ENCODE measurements at regions not wholly inside any gene's neighbourhood (a gene's known extent, or its start where the extent isn't known, plus 50 kb on each side); places are given as distances from the start of the nearest gene placed in this dataset.
"Not testable (repeated sequence)": the region's sequence is repeated elsewhere in the genome, so short reads cannot be mapped to it uniquely, and the experiment has no call there.

- ATAC-seq (no peak), DNase-seq (ENCODE audit: low spot score in 2 of 2) (no peak)
- Mint-ChIP-seq H3K4me3 (no peak overlapping the region), H3K4me1 (no peaks in the 10 kb centered on the region), H3K36me3 (no peaks in the 10 kb centered on the region), H3K27ac (no peak overlapping the region), H3K9me3 (no peaks in the 10 kb centered on the region)
Measured at GRCh38 chrX:122270809-122271494, 913.1 kb upstream of the GRIA3 start.

DNA sequence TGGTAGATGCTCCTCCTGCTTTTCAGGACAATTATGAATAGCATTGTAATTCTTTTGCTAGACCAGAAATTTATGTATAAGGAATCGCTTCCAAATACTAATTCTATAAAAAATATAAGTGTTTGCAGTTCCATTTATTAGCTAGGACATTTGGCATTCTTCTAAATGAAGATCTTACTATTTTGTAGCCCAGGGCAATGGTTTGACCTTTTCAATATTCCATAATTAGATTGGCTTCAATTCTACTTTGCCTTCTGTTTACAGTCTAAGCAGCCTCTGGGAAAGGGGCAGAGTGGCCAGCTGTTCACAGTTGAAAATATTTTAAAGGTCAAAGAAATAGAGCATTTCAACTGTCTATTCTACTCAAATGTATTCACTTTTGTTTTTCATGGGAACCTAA, 912.1 kb upstream of the GRIA3 start:
- ATAC-seq: no peak
- no peak overlapping the region for H3K4me3 Mint-ChIP-seq
- no peaks in the 10 kb centered on the region for H3K9me3 Mint-ChIP-seq
- no peak overlapping the region for H3K27ac Mint-ChIP-seq
- H3K4me1 Mint-ChIP-seq: no peaks in the 10 kb centered on the region
- H3K36me3 Mint-ChIP-seq: no peaks in the 10 kb centered on the region
- DNase-seq (ENCODE audit: low spot score in 2 of 2): no peak

- DNase-seq (ENCODE audit: low spot score in 2 of 2) (no peak), ATAC-seq (no peak)
- H3K4me1 Mint-ChIP-seq: no peaks in the 10 kb centered on the region
- peaks cover 3% of the 10 kb centered on the region for H3K9me3 Mint-ChIP-seq
- no peaks in the 10 kb centered on the region for H3K36me3 Mint-ChIP-seq
- no peak overlapping the region for H3K4me3 Mint-ChIP-seq
- no peak overlapping the region for H3K27ac Mint-ChIP-seq
Measured at GRCh38 chrX:122279746-122280145, 904.3 kb upstream of the GRIA3 start.

DNA sequence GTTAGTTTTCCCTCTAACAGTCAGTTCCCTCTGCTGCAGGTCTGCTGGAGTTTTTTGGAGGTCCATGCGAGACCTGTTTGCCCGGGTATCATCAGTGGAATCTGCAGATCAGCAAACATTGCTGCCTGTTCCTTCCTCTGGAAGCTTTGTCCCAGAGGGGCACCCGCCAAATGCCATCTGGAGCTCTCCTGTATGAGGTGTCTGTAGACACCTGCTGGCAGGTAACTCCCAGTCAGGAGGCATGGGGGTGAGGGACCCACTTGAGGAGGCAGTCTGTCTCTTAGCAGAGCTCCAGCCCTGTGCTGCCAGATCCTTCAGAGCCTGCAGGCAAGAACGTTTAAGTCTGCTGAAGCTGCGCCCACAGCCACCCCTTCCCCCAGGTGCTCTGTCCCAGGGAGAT, 884.3 kb upstream of the GRIA3 start:
- H3K9me3 Mint-ChIP-seq; DNase-seq (ENCODE audit: low spot score in 2 of 2); H3K4me1 Mint-ChIP-seq; H3K4me3 Mint-ChIP-seq; H3K27ac Mint-ChIP-seq; ATAC-seq; H3K36me3 Mint-ChIP-seq: not testable (repeated sequence)

DNA sequence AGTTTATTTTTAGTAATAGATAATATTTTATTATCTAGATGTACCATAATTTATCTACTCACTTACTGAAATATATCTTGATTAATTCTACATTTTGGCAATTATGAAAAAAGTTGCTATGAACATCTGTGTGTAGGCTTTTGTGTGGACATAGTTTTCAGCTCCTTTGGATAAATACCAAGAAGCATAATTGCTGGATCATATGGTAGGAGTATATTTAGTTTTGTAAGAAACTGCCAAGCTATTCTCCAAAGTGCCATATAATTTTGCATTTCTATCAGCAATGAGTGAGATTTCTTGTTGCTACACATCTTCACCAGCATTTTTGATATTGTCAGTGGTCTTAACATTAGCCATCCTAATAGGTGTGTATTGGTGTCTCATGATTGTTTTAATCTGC, 882.6 kb upstream of the GRIA3 start:
- no peaks in the 10 kb centered on the region for H3K4me1 Mint-ChIP-seq
- ATAC-seq (no peak), DNase-seq (ENCODE audit: low spot score in 2 of 2) (no peak)
- H3K9me3 Mint-ChIP-seq: peaks cover 4% of the 10 kb centered on the region
- no peak overlapping the region for H3K27ac Mint-ChIP-seq
- H3K36me3 Mint-ChIP-seq: no peaks in the 10 kb centered on the region
- no peak overlapping the region for H3K4me3 Mint-ChIP-seq

DNA sequence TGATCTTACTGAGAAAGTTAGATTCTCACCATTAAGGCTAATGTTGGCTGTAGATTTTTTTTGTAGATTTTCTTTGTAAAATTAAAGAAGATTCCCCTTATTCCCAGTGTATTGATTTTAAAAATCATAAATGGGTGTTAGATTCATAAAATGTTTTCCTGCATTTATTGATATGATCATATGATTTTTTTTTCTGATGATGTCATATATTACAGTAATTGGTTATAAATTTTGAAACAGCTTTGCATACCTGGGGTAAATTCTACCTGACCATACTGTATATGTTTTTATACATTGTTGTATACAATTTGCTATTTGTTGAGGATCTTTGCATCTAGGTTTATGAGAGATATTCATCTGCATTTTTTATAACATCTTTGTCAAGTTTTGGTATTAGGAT, 880.3 kb upstream of the GRIA3 start:
- Mint-ChIP-seq H3K36me3 (no peaks in the 10 kb centered on the region), H3K4me3 (no peak overlapping the region), H3K4me1 (no peaks in the 10 kb centered on the region), H3K27ac (no peak overlapping the region), H3K9me3 (no peaks in the 10 kb centered on the region)
- no peak for DNase-seq (ENCODE audit: low spot score in 2 of 2)
- ATAC-seq: no peak

DNA sequence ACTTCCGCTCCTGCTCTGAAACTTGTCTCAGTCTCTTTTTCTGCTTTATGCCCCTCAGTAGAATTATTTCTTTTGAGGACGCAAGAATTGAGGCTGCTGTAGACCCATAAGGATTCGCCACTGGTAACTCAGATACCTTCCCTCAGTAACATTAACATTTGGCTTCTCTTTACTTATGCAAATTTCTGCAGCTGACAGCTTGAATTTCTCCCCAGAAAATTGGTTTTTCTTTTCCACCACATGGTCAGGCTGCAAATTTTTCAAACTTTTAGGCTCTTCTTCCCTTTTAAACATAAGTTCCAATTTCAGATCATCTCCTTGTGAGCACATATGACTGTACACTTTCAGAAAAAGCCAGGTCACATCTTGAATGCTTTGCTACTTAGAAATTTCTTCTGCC, 839.3 kb upstream of the GRIA3 start:
- Mint-ChIP-seq H3K36me3 (no peaks in the 10 kb centered on the region), H3K4me3 (no peak overlapping the region), H3K9me3 (peaks cover 3% of the 10 kb centered on the region), H3K4me1 (no peaks in the 10 kb centered on the region), H3K27ac (no peak overlapping the region)
- DNase-seq (ENCODE audit: low spot score in 2 of 2) (no peak), ATAC-seq (no peak)

- no peak overlapping the region for H3K27ac Mint-ChIP-seq
- no peak overlapping the region for H3K4me3 Mint-ChIP-seq
- no peaks in the 10 kb centered on the region for H3K4me1 Mint-ChIP-seq
- H3K36me3 Mint-ChIP-seq: no peaks in the 10 kb centered on the region
- no peak for DNase-seq (ENCODE audit: low spot score in 2 of 2)
- H3K9me3 Mint-ChIP-seq: peaks cover 5% of the 10 kb centered on the region
- no peak for ATAC-seq
Measured at GRCh38 chrX:122363112-122363795, 820.8 kb upstream of the GRIA3 start.

- ATAC-seq; H3K4me3 Mint-ChIP-seq; DNase-seq (ENCODE audit: low spot score in 2 of 2); H3K27ac Mint-ChIP-seq; H3K4me1 Mint-ChIP-seq; H3K36me3 Mint-ChIP-seq: not testable (repeated sequence)
- peaks cover 10% of the 10 kb centered on the region for H3K9me3 Mint-ChIP-seq
Measured at GRCh38 chrX:122375533-122375932, 808.5 kb upstream of the GRIA3 start.

DNA sequence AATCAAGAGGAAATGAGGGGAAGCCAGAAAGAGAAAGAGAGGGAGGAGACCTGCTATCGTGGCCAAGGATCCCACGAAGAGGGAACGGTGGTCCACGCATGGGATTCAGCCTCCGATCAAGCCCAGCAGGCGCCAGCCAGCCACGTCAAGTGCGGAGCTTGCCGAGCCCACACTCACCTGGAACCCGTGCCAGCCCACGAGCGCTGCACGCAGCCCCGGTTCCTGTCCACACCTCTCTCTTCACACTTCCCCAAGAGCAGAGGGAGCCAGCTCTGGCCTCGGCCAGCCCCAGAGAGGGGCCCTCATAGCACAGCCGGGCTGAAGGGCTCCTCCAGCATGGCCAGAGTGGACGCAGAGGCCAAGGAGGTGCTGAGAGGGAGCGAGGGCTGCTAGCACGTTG, 795.1 kb upstream of the GRIA3 start:
- ATAC-seq (no peak), DNase-seq (ENCODE audit: low spot score in 2 of 2) (no peak)
- H3K36me3 Mint-ChIP-seq: no peaks in the 10 kb centered on the region
- no peaks in the 10 kb centered on the region for H3K4me1 Mint-ChIP-seq
- no peak overlapping the region for H3K4me3 Mint-ChIP-seq
- peaks cover 2% of the 10 kb centered on the region for H3K9me3 Mint-ChIP-seq
- H3K27ac Mint-ChIP-seq: no peak overlapping the region

GRCh38 chrX:122418758-122419157, 765.3 kb upstream of the GRIA3 start:
- Mint-ChIP-seq H3K27ac (no peak overlapping the region), H3K9me3 (no peaks in the 10 kb centered on the region), H3K36me3 (no peaks in the 10 kb centered on the region), H3K4me1 (no peaks in the 10 kb centered on the region), H3K4me3 (no peak overlapping the region)
- no peak for DNase-seq (ENCODE audit: low spot score in 2 of 2)
- no peak for ATAC-seq

DNA sequence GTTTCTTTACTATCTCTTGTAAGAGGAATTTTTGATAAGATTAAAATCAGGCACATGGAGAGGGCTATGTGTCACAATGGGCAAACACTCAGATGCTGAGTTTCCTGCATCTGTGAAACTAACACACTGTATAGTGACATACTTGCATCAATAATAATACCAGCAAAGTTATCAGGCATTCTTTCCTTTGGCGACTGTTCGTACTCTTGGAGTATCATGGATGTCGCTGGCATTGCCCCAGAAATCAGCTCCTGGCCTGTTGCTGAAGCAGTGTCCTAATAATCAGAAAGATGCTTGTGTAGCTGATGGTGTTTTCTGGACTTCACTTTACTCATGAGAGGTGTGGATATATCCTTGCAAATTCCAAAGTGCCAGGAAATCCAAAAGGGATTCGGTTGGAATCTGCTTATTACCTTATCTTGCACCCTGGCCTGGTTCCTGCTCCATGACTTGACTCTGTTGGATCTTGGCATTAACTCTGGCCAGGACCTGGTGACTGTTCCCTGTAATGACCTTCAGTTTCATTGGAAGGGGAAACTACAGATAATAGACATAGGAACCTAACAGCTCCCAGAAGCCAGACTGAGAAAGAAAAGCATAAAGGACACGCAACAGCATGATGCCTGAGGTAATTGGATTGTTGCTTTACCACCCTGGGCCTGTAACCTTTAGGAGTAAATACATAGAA, 762.5 kb upstream of the GRIA3 start:
- Mint-ChIP-seq H3K9me3 (no peaks in the 10 kb centered on the region), H3K4me3 (no peak overlapping the region), H3K36me3 (no peaks in the 10 kb centered on the region), H3K4me1 (no peaks in the 10 kb centered on the region), H3K27ac (no peak overlapping the region)
- DNase-seq (ENCODE audit: low spot score in 2 of 2): no peak
- ATAC-seq: no peak

GRCh38 chrX:122422547-122422946, 761.5 kb upstream of the GRIA3 start:
- H3K4me1 Mint-ChIP-seq: no peaks in the 10 kb centered on the region
- no peak for DNase-seq (ENCODE audit: low spot score in 2 of 2)
- H3K27ac Mint-ChIP-seq: no peak overlapping the region
- no peaks in the 10 kb centered on the region for H3K36me3 Mint-ChIP-seq
- no peaks in the 10 kb centered on the region for H3K9me3 Mint-ChIP-seq
- no peak overlapping the region for H3K4me3 Mint-ChIP-seq
- no peak for ATAC-seq

DNA sequence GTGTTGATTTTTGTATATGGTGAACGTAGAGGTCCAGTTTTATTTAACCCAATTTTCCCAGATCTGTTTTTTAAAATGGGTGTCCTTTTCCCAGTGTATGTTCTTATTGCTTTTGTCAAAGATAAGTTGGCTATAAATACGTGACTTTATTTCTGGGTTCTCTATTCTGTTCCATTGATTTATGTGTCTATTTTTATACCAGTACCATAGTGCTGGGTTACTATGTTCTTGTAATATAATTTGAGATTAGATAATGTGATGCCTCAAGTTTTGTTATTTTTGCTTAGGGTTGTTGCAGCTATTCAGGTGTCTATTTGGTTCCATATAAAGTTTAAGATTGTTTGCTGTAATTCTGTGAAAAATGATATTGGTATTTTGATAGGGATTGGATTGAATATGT, 749.1 kb upstream of the GRIA3 start:
- Mint-ChIP-seq H3K9me3 (peaks cover 7% of the 10 kb centered on the region), H3K4me3 (no peak overlapping the region), H3K27ac (no peak overlapping the region), H3K4me1 (no peaks in the 10 kb centered on the region), H3K36me3 (no peaks in the 10 kb centered on the region)
- no peak for DNase-seq (ENCODE audit: low spot score in 2 of 2)
- ATAC-seq: no peak

- Mint-ChIP-seq H3K9me3 (peaks cover 4% of the 10 kb centered on the region), H3K4me1 (no peaks in the 10 kb centered on the region), H3K4me3 (no peak overlapping the region), H3K36me3 (no peaks in the 10 kb centered on the region), H3K27ac (no peak overlapping the region)
- ATAC-seq (no peak), DNase-seq (ENCODE audit: low spot score in 2 of 2) (no peak)
Measured at GRCh38 chrX:122439831-122440230, 744.2 kb upstream of the GRIA3 start.

DNA sequence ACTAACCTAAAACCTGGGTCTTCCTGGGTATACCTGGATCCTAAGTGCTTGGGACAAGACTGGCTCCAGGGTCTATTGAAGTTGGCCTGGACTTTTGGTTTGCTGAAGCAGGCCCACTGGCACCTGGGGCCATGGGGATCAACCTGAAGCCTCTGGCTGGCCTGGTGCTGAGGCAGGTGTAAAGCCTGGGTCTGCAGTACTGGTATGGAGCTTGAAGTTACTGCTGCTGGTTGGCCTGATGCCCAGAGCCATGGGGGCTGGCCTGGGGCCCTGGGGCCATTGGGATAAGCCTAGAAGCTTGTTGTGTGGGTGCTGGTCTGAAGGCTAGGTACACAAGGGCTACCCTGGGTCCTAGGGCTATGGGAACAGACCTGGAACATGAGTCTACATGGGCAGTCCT, 743.2 kb upstream of the GRIA3 start:
- no peak overlapping the region for H3K4me3 Mint-ChIP-seq
- peaks cover 7% of the 10 kb centered on the region for H3K9me3 Mint-ChIP-seq
- no peak overlapping the region for H3K27ac Mint-ChIP-seq
- DNase-seq (ENCODE audit: low spot score in 2 of 2) (no peak), ATAC-seq (no peak)
- no peaks in the 10 kb centered on the region for H3K4me1 Mint-ChIP-seq
- no peaks in the 10 kb centered on the region for H3K36me3 Mint-ChIP-seq

Measured in stimulated activated effector memory CD8-positive, alpha-beta T cell treated with anti-CD3 and anti-CD28 coated beads, Interleukin-12 subunit alpha, Interleukin-12 subunit beta, amount 100 ng/mL, for 72 hours (primary cell).